ENCODE measurements at regions not wholly inside any gene's neighbourhood (a gene's known extent, or its start where the extent isn't known, plus 50 kb on each side); places are given as distances from the start of the nearest gene placed in this dataset.

- DNase-seq (ENCODE audit: low spot score) (no peak), ATAC-seq (no peak), FAIRE-seq (no peak)
- no TSS peak for BruUV-seq (replicated peaks)
- Histone ChIP-seq H3K9ac (ENCODE audit: insufficient read depth, low read depth, low read length) (no peak overlapping the region), H3K4me3 (replicated peaks in 1 of 3; ENCODE audit: insufficient read depth in 1 of 3, low read depth in 2 of 3, low read length in 3 of 3) (no peak overlapping the region), H3K36me3 (replicated peaks in 1 of 2; ENCODE audit: control insufficient read depth in 1 of 2, insufficient read depth in 2 of 2, low read length in 2 of 2) (no peaks in the 10 kb centered on the region), H3K79me2 (ENCODE audit: insufficient read depth, low read length) (no peaks in the 10 kb centered on the region), H3K27me3 (ENCODE audit: control insufficient read depth in 1 of 2, insufficient read depth in 2 of 2, low read length in 2 of 2) (no peaks in the 10 kb centered on the region), H3K27ac (ENCODE audit: extremely low read length, insufficient read depth, low read length) (no peak overlapping the region), H3K4me1 (ENCODE audit: insufficient read depth, low read length) (no peaks in the 10 kb centered on the region), H3K9me3 (ENCODE audit: low read length) (no peaks in the 10 kb centered on the region), H2AFZ (ENCODE audit: low read length) (no peak overlapping the region), H4K20me1 (ENCODE audit: insufficient read depth, low read length) (no peaks in the 10 kb centered on the region), H3K4me2 (ENCODE audit: low read depth, low read length) (no peak overlapping the region)
- 48% methylated on average over 2 of the region's 2 CpGs for WGBS (ENCODE audit: low lambda C conversion rate)
- ChIA-PET CTCF (ENCODE audit: low intra/inter-chr PET ratio, low total read pairs) (no interaction called here), POLR2A (no interaction called here)
- in situ Hi-C loops (cut with HindIII; ENCODE audit: extremely low pct_ligation_motif_present, low pct_unique_long_range_greater_than_20kb) (no loop called here), intact Hi-C loops (cut with micrococcal nuclease; ENCODE audit: unreplicated experiment) (no loop called here)
- no peak for TF ChIP-seq ZNF354B (CRISPR knock-in tag; IDR thresholded peaks at IDR 0.05)
- no peak for TF ChIP-seq REL (CRISPR knock-in tag; conservative IDR thresholded peaks at IDR 0.05)
These were observed 280.9 kb upstream of the KCNMB2 start for GRCh38 chr3:178255315-178255714.

GRCh38 chr3:178257491-178257890 lies 278.7 kb upstream of the KCNMB2 start:
- POLR2A ChIA-PET, result no interaction called here
- no peaks in the 10 kb centered on the region for H3K79me2 ChIP-seq (ENCODE audit: insufficient read depth, low read length)
- intact Hi-C loops (cut with micrococcal nuclease; ENCODE audit: unreplicated experiment), result no loop called here
- CTCF ChIA-PET (ENCODE audit: low intra/inter-chr PET ratio, low total read pairs), result no interaction called here
- no peak overlapping the region for H2AFZ ChIP-seq (ENCODE audit: low read length)
- FAIRE-seq, result no peak
- TF ChIP-seq HMGA1 (CRISPR knock-in tag; conservative IDR thresholded peaks at IDR 0.05) (no peak), HDAC2 (CRISPR knock-in tag; IDR thresholded peaks at IDR 0.05) (no peak), SRSF1 (optimal IDR thresholded peaks at IDR 0.05; ENCODE audit: low read depth, low read length) (no peak), BORCS8-MEF2B (CRISPR knock-in tag; IDR thresholded peaks at IDR 0.05) (no peak), ZNF232 (CRISPR knock-in tag; IDR thresholded peaks at IDR 0.05; ENCODE audit: borderline replicate concordance) (no peak), ZNF18 (CRISPR knock-in tag; IDR thresholded peaks at IDR 0.05; ENCODE audit: insufficient replicate concordance) (no peak), DPF2 (CRISPR knock-in tag; IDR thresholded peaks at IDR 0.05; ENCODE audit: borderline replicate concordance, low read depth) (no peak)
- no peak overlapping the region for H3K4me3 ChIP-seq (replicated peaks in 1 of 3; ENCODE audit: insufficient read depth in 1 of 3, low read depth in 2 of 3, low read length in 3 of 3)
- BruUV-seq (replicated peaks), result no TSS peak
- H3K36me3 ChIP-seq (replicated peaks in 1 of 2; ENCODE audit: control insufficient read depth in 1 of 2, insufficient read depth in 2 of 2, low read length in 2 of 2), result no peaks in the 10 kb centered on the region
- ATAC-seq, result no peak
- no peak overlapping the region for H3K27ac ChIP-seq (ENCODE audit: extremely low read length, insufficient read depth, low read length)
- no peak for DNase-seq (ENCODE audit: low spot score)
- H4K20me1 ChIP-seq (ENCODE audit: insufficient read depth, low read length), result no peaks in the 10 kb centered on the region
- in situ Hi-C loops (cut with HindIII; ENCODE audit: extremely low pct_ligation_motif_present, low pct_unique_long_range_greater_than_20kb), result no loop called here
- H3K27me3 ChIP-seq (ENCODE audit: control insufficient read depth in 1 of 2, insufficient read depth in 2 of 2, low read length in 2 of 2), result no peaks in the 10 kb centered on the region
- no peaks in the 10 kb centered on the region for H3K9me3 ChIP-seq (ENCODE audit: low read length)
- H3K4me2 ChIP-seq (ENCODE audit: low read depth, low read length), result no peak overlapping the region
- no peaks in the 10 kb centered on the region for H3K4me1 ChIP-seq (ENCODE audit: insufficient read depth, low read length)
- no peak overlapping the region for H3K9ac ChIP-seq (ENCODE audit: insufficient read depth, low read depth, low read length)
- WGBS (ENCODE audit: low lambda C conversion rate), result 0% methylated on average over 4 of the region's 4 CpGs
